ENCODE measurements at regions not wholly inside any gene's neighbourhood (a gene's known extent, or its start where the extent isn't known, plus 50 kb on each side); places are given as distances from the start of the nearest gene placed in this dataset.
"Not testable (repeated sequence)": the region's sequence is repeated elsewhere in the genome, so short reads cannot be mapped to it uniquely, and the experiment has no call there.

GRCh38 chr10:84589526-84590205 is 261.3 kb downstream of the CCSER2 start:
- ATAC-seq (ENCODE audit: low FRiP score), result no peak
- TF ChIP-seq, protein P1, sequence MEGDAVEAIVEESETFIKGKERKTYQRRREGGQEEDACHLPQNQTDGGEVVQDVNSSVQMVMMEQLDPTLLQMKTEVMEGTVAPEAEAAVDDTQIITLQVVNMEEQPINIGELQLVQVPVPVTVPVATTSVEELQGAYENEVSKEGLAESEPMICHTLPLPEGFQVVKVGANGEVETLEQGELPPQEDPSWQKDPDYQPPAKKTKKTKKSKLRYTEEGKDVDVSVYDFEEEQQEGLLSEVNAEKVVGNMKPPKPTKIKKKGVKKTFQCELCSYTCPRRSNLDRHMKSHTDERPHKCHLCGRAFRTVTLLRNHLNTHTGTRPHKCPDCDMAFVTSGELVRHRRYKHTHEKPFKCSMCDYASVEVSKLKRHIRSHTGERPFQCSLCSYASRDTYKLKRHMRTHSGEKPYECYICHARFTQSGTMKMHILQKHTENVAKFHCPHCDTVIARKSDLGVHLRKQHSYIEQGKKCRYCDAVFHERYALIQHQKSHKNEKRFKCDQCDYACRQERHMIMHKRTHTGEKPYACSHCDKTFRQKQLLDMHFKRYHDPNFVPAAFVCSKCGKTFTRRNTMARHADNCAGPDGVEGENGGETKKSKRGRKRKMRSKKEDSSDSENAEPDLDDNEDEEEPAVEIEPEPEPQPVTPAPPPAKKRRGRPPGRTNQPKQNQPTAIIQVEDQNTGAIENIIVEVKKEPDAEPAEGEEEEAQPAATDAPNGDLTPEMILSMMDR (IDR thresholded peaks at IDR 0.05), result no peak
- no peak for DNase-seq (ENCODE audit: low spot score)

DNA sequence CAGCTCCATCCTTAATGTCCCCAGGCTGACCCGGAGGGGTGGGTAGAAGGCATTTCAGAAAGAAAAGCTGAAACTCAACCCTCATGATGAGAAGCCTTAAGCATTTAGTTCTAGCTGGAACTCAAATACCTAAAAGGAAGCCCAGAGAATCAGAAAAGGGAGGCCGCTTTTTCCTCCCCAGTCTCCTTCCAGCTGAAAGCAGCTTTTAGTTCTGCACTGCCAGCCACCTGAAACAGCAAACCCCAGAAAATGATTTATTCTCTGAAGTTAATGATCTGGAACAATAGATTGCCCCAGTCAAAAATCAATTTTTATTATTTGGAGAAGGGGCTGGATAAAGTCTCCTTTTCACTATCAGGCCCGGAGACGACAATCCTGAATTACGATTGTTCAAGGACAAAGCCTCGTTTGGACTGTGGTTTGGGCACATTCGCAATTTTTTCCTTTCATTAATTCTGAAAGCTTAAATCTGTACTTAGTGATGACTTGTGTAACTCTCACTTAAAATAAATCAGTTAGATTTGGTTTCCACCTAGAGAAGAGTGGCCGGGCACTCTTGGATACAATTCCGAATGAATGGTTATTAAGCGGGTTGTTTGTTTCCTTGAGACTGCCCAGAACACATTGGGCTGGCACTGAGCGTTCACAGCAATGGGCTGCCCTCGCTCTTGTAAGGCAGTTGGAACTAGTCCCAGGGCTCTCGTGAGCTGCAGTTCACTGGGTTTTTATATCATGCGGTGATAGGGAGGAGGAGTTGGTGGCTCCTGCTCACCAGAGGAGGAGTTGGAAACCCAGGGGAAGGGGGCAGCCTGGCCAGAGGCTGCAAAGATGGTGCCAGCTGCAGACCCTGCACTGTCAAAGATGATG is 262.2 kb downstream of the CCSER2 start:
- no peak for DNase-seq (ENCODE audit: low spot score)
- no peak for ATAC-seq (ENCODE audit: low FRiP score)
- TF ChIP-seq, protein P1 (IDR thresholded peaks at IDR 0.05), result no peak

DNA sequence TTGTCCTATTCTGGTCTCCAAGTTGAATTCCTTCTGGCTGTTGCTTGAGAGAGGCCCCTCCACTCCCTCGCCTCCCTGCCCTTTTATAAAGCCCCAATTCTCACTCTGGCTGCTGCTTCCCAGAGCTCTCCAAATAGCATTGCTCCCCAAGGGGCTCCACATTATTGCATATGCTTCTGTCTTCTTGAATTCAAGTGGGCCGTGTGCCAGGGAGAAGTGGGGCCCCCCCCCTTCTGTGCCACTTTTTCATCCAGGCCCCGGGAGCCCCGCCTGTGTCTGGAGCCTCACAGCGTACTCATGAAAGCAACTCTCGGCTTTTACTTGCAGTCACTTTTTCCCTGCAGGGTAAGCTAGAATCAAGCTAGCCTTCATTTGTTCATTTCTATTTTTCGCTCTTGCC is 265.1 kb downstream of the CCSER2 start:
- no peak for DNase-seq (ENCODE audit: low spot score)
- TF ChIP-seq, protein P1 (IDR thresholded peaks at IDR 0.05), result no peak
- ATAC-seq (ENCODE audit: low FRiP score), result no peak

GRCh38 chr10:84596585-84596984 is 268.2 kb downstream of the CCSER2 start:
- TF ChIP-seq, protein P1 (IDR thresholded peaks at IDR 0.05), result no peak
- ATAC-seq (ENCODE audit: low FRiP score) (no peak), DNase-seq (ENCODE audit: low spot score) (no peak)

- no peak for ATAC-seq (ENCODE audit: low FRiP score)
- TF ChIP-seq, protein P1 (IDR thresholded peaks at IDR 0.05), result no peak
- no peak for DNase-seq (ENCODE audit: low spot score)
These were observed 270.9 kb downstream of the CCSER2 start for GRCh38 chr10:84599254-84599653.

DNA sequence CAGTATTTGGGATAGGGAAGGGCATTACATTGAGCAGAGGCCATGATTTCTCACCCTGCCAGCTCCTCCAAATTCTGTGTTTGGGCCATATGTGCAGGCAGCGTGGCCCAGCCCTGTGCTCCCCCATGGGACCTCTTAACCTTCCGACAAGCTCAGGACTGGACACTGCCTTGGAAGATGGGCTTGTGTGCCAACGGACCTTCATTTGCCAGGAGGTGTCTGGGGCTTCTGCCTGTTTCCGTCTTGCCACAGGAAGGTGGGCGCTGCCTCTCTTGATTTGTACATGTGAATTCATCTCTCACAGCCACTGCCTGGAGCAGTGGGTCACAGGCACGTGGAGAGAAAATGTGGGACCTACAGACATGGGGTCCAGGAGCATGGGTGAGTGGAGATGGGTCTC is 272.6 kb downstream of the CCSER2 start:
- ATAC-seq (ENCODE audit: low FRiP score) (no peak), DNase-seq (ENCODE audit: low spot score) (no peak)
- TF ChIP-seq, protein P1 (IDR thresholded peaks at IDR 0.05), result no peak

- DNase-seq (ENCODE audit: low spot score); ATAC-seq (ENCODE audit: low FRiP score): not testable (repeated sequence)
These were observed 274.2 kb downstream of the CCSER2 start for GRCh38 chr10:84602543-84602942.
